Transverse colon (tissue), 4 donors: ENCODE measurements at regions not wholly inside any gene's neighbourhood (a gene's known extent, or its start where the extent isn't known, plus 50 kb on each side); places are given as distances from the start of the nearest gene placed in this dataset.
"Not testable (repeated sequence)": the region's sequence is repeated elsewhere in the genome, so short reads cannot be mapped to it uniquely, and the experiment has no call there.

Source experiments
- DNase-seq: peaks from one replicate; pipeline ENCODE4 v3.0.0-alpha.2; 2019
- H3K27ac ChIP-seq, 4 donors: fragments of 200-600 bp; sonication (generic); 2 replicates each; pipeline ENCODE4 v1.5.1; 2016 to 2018; ENCODE audit warnings: inconsistent platforms in 4 of 4
- H3K27me3 ChIP-seq: fragments of 200-600 bp; sonication (generic); 2 replicates; pipeline ENCODE4 v1.5.1; 2017; ENCODE audit warnings: inconsistent platforms
- H3K36me3 ChIP-seq, 4 donors: fragments of 200-600 bp; sonication (generic); 2 replicates each; pipeline ENCODE4 v1.5.1; 2017 to 2019; ENCODE audit warnings: inconsistent platforms in 4 of 4
- H3K4me1 ChIP-seq, 4 donors: fragments of 200-600 bp; sonication (generic); 2 replicates each; pipeline ENCODE4 v1.5.1; 2017 to 2020; ENCODE audit warnings: inconsistent platforms in 4 of 4
- H3K4me3 ChIP-seq, 4 donors: fragments of 200-600 bp; sonication (generic); 1 replicate in 1 of 4; 2 replicates in 3 of 4; pipeline versions ENCODE4 v1.5.1 to v1.6.1; 2017 to 2019; ENCODE audit warnings: inconsistent platforms in 4 of 4
- H3K9me3 ChIP-seq, 2 donors: fragments of 200-600 bp; sonication (generic); 2 replicates each; pipeline ENCODE4 v1.5.1; 2017 to 2019; ENCODE audit warnings: inconsistent platforms in 2 of 2
- CTCF ChIP-seq, 5 experiments: fragments of 200-600 bp in 3 of 5; fragments of 450-650 bp in 2 of 5; sonication (generic) in 3 of 5; IDR thresholded peaks; 1 replicate in 2 of 5; 2 replicates in 3 of 5; pipeline ENCODE4 v1.5.1; 2016 to 2017; ENCODE audit warnings: antibody characterized with exemption in 5 of 5, inconsistent platforms in 3 of 5, mild to moderate bottlenecking in 2 of 5, moderate library complexity in 1 of 5
- EP300 ChIP-seq: sonication (generic); formaldehyde crosslinking; IDR thresholded peaks from one replicate; pipeline ENCODE4 v1.6.1; 2017; ENCODE audit warnings: antibody characterized with exemption, low read depth
- POLR2A ChIP-seq: fragments of 450-650 bp; IDR thresholded peaks from one replicate; pipeline ENCODE4 v1.6.1; 2016; ENCODE audit warnings: antibody characterized with exemption, mild to moderate bottlenecking, moderate library complexity
- POLR2AphosphoS5 ChIP-seq, 3 donors: sonication (generic); formaldehyde crosslinking; IDR thresholded peaks; one replicate each; pipeline ENCODE4 v1.6.1; 2016; ENCODE audit warnings: antibody characterized with exemption in 3 of 3
- WGBS, 2 donors: methylation state at CpG; one replicate each; pipeline ENCODE4 v1.1.5; 2018; ENCODE audit warnings: low coverage in 1 of 2; 5-methylcytosine and 5-hydroxymethylcytosine counted together
- in situ Hi-C, 4 donors: fragments of 200-750 bp; cut with MboI; loops; one replicate each; pipeline versions ENCODE4 v1.15.0 to v1.15.1; 2017; ENCODE audit warnings: low sequenced_read_pairs in 3 of 4, low pct_ligation_motif_present in 1 of 4, low pct_unique_long_range_greater_than_20kb in 1 of 4
- intact Hi-C: fragments of 100-400 bp; cut with DNase I; formaldehyde crosslinking; loops from one replicate; pipeline ENCODE4 v1.15.1; 2023; ENCODE audit warnings: low total_unique reads

GRCh38 chr3:25184641-25185250, 243.3 kb upstream of the RARB start:
- no peaks in the 10 kb centered on the region for H3K36me3 ChIP-seq
- no peaks in the 10 kb centered on the region for H3K27me3 ChIP-seq
- intact Hi-C loops (no loop called here), in situ Hi-C loops (no loop called here)
- no peak overlapping the region for H3K4me3 ChIP-seq
- H3K27ac ChIP-seq = no peak overlapping the region
- DNase-seq = no peak
- H3K9me3 ChIP-seq = no peaks in the 10 kb centered on the region
- WGBS, 2 donors = 84 to 94% methylated on average over 4 of the region's 4 CpGs
- H3K4me1 ChIP-seq = no peaks in the 10 kb centered on the region
- no peak for TF ChIP-seq POLR2A
- no peak for TF ChIP-seq CTCF (IDR thresholded peaks at IDR 0.05)
- TF ChIP-seq EP300 = no peak
- no peak for TF ChIP-seq POLR2AphosphoS5 (IDR thresholded peaks at IDR 0.05)

DNA sequence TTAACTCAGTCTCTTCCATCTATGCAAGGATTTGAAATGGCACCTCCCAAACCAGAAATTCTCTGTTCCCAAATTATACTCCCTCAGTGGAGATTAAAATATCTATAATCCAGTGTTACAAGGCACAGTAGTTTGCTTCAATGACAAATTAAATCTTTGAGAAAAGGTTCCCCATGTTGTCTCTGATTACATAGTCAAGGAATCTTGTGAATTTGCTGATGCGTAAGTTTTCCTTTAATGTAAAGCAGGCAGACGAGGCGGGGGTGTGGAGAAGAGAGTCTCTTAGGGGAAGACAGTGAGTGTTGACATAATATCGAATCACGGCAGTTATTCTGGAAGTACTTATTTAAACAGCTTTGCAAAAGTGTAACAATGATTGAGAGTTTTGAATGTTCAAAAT, 236.4 kb upstream of the RARB start:
- no peaks in the 10 kb centered on the region for H3K4me1 ChIP-seq
- H3K9me3 ChIP-seq = no peaks in the 10 kb centered on the region
- WGBS, 2 donors = 84 to 89% methylated on average over 4 to 5 of the region's 5 CpGs
- H3K4me3 ChIP-seq = no peak overlapping the region
- H3K36me3 ChIP-seq = no peaks in the 10 kb centered on the region
- H3K27ac ChIP-seq = no peak overlapping the region
- TF ChIP-seq EP300 (no peak), POLR2AphosphoS5 (IDR thresholded peaks at IDR 0.05) (no peak)
- no peak for DNase-seq
- in situ Hi-C loops (no loop called here), intact Hi-C loops (no loop called here)
- H3K27me3 ChIP-seq = no peaks in the 10 kb centered on the region

DNA sequence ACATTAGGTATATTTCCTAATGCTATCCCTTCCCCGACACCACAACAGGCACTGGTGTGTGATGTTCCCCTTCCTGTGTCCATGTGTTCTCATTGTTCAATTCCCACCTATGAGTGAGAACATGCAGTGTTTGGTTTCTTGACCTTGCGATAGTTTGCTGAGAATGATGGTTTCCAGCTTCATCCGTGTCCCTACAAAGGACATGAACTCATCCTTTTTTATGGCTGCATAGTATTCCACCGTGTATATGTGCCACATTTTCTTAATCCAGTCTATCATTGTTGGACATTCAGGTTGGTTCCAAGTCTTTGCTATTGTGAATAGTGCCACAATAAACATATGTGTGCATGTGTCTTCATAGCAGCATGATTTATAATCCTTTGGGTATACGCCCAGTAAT, 228.5 kb upstream of the RARB start:
- H3K4me1 ChIP-seq, H3K27me3 ChIP-seq, intact Hi-C loops, H3K4me3 ChIP-seq, DNase-seq, H3K9me3 ChIP-seq, in situ Hi-C loops, H3K27ac ChIP-seq, H3K36me3 ChIP-seq: not testable (repeated sequence)
- 82 to 94% methylated on average over 3 to 5 of the region's 5 CpGs for WGBS, 2 donors

DNA sequence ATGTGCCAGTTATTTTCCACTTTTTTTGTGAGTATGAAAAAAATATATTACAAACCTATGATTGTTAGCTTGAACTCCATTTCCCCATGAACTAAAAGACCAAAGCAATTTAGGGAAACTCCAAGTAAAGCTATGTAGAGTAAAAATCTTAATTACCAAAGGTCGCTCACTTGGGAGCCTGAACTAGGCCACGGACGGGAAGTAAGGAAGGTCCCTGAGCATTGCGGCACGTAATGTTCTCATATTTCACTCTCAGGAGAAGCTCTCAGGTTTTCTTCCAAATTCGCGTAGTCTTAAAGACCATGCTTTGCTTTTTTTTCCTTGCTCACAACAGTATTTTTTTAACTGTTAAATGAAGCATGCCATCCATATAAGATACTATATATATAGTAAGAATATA, 215.3 kb upstream of the RARB start:
- H3K27ac ChIP-seq = no peak overlapping the region
- H3K4me3 ChIP-seq = no peak overlapping the region
- no peak for DNase-seq
- H3K9me3 ChIP-seq = no peaks in the 10 kb centered on the region
- 97 to 98% methylated on average over 7 of the region's 7 CpGs for whole genome bisulfite sequencing, 2 donors
- intact Hi-C loops = no loop called here
- no peaks in the 10 kb centered on the region for H3K4me1 ChIP-seq
- H3K36me3 ChIP-seq = no peaks in the 10 kb centered on the region
- no peaks in the 10 kb centered on the region for H3K27me3 ChIP-seq
- in situ Hi-C loops = no loop called here
- TF ChIP-seq POLR2AphosphoS5 (IDR thresholded peaks at IDR 0.05) (no peak), EP300 (no peak), CTCF (IDR thresholded peaks at IDR 0.05) (no peak), POLR2A (no peak)

- H3K4me3 ChIP-seq = no peak overlapping the region
- intact Hi-C loops (no loop called here), in situ Hi-C loops (no loop called here)
- no peaks in the 10 kb centered on the region for H3K27me3 ChIP-seq
- TF ChIP-seq EP300 (no peak), CTCF (IDR thresholded peaks at IDR 0.05) (no peak), POLR2AphosphoS5 (IDR thresholded peaks at IDR 0.05) (no peak), POLR2A (no peak)
- no peaks in the 10 kb centered on the region for H3K36me3 ChIP-seq
- no peak overlapping the region for H3K27ac ChIP-seq
- H3K9me3 ChIP-seq = no peaks in the 10 kb centered on the region
- no peak for DNase-seq
- 83 to 100% methylated on average over 2 of the region's 2 CpGs for WGBS, 2 donors
- no peaks in the 10 kb centered on the region for H3K4me1 ChIP-seq
Measured at GRCh38 chr3:25214034-25214433, 214.0 kb upstream of the RARB start.
